ENCODE measurements at regions not wholly inside any gene's neighbourhood (a gene's known extent, or its start where the extent isn't known, plus 50 kb on each side); places are given as distances from the start of the nearest gene placed in this dataset.

DNA sequence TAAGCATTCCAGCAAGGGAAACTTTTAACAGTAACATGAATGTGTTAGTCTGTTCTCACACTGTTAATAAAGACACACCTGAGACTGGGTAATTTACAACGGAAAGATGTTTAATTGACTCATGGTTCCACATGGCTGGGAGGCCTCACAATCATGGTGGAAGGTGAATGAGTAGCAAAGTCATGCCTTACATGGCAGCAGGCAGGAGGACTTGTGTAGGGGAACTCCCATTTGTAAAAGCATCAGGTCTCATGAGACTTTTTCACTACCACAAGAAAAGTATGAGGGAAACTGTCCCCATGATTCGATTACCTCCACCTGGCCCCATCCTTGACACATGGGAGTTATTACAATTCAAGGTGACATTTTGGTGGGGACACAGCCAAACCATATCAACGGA lies 168.3 kb downstream of the PAH start:
- TF ChIP-seq, protein P1, sequence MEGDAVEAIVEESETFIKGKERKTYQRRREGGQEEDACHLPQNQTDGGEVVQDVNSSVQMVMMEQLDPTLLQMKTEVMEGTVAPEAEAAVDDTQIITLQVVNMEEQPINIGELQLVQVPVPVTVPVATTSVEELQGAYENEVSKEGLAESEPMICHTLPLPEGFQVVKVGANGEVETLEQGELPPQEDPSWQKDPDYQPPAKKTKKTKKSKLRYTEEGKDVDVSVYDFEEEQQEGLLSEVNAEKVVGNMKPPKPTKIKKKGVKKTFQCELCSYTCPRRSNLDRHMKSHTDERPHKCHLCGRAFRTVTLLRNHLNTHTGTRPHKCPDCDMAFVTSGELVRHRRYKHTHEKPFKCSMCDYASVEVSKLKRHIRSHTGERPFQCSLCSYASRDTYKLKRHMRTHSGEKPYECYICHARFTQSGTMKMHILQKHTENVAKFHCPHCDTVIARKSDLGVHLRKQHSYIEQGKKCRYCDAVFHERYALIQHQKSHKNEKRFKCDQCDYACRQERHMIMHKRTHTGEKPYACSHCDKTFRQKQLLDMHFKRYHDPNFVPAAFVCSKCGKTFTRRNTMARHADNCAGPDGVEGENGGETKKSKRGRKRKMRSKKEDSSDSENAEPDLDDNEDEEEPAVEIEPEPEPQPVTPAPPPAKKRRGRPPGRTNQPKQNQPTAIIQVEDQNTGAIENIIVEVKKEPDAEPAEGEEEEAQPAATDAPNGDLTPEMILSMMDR (IDR thresholded peaks at IDR 0.05; ENCODE audit: insufficient read depth, low read depth, low read length): no peak
- no peak for DNase-seq (ENCODE audit: low read depth)
- H3K4me3 ChIP-seq (ENCODE audit: low read depth, low read length): no peak overlapping the region

DNA sequence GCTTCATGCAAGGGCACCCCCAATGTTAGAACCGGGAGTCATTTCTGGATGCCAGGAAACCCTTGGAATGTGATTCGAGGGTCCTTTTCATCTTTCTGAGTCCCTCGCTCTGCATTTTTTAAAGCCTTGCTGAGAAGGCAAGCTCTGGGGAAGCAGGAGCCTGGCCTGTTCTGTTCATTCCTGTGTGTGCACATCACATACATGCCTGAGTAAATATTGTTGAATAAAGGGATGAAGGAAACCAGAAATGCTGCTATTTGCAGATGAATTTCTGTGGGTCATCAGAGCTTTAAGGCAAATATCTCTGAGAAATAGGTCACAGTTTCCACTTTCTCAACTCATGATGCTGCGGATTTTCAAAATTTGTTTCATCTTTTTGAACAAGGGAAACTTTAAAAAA lies 170.1 kb downstream of the PAH start:
- TF ChIP-seq, protein P1 (IDR thresholded peaks at IDR 0.05; ENCODE audit: insufficient read depth, low read depth, low read length): no peak
- no peak for DNase-seq (ENCODE audit: low read depth)
- no peak overlapping the region for H3K4me3 ChIP-seq (ENCODE audit: low read depth, low read length)

- H3K4me3 ChIP-seq (ENCODE audit: low read depth, low read length): no peak overlapping the region
- DNase-seq (ENCODE audit: low read depth): peak; percentile 14
- TF ChIP-seq, protein P1 (IDR thresholded peaks at IDR 0.05; ENCODE audit: insufficient read depth, low read depth, low read length): no peak
These were observed 171.0 kb downstream of the PAH start for GRCh38 chr12:102745971-102746600.

GRCh38 chr12:102741196-102741595 lies 175.8 kb downstream of the PAH start:
- no peak for DNase-seq (ENCODE audit: low read depth)

DNA sequence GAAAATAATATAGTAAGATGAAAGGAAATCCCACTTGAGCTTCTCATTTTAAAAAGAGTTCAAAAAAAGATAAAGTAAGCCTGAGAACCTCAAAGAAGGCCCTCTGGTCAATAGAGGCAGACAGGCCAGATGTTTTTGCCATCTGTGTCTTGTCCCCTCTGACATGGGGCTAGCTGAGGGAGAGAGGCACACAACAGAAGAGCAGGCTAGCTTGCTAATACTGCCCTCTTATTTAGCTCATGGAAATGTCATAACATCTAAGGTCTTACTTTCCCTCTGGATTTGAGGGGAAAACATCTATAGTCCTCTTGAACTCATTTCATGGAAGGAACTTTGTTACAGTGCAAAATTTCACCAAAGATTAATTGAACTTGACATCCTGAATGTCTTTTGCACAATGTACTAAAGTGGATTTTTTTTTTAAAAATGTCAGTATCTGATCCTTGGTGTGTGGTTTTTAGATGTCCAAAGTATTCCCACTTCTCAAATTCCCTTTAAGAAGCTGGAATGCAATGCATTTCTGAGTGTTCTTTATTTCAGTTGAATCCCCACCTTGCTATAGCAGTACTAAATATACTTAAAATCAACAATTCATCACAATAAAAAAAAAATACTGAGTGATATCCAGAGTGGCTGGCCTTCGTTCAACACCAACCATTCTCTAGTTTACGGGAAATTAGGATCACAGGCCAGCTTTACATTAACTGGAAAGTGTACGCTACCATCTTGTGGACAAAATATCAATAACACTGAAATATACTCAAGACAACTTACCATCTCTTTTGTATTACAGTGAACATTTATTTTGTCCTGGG lies 176.7 kb downstream of the PAH start:
- H3K4me3 ChIP-seq (ENCODE audit: low read depth, low read length): no peak overlapping the region
- peak; percentile 57 for DNase-seq (ENCODE audit: low read depth)
- TF ChIP-seq, protein P1 (IDR thresholded peaks at IDR 0.05; ENCODE audit: insufficient read depth, low read depth, low read length): peak; percentile 37

More at GRCh38 chr12:102741196-102741595, 175.8 kb downstream of the PAH start:
- no peak overlapping the region for H3K4me3 ChIP-seq (ENCODE audit: low read depth, low read length)
- TF ChIP-seq, protein P1 (IDR thresholded peaks at IDR 0.05; ENCODE audit: insufficient read depth, low read depth, low read length): no peak

GRCh38 chr12:102736328-102736727 lies 180.7 kb downstream of the PAH start:
- H3K4me3 ChIP-seq (ENCODE audit: low read depth, low read length): no peak overlapping the region
- no peak for DNase-seq (ENCODE audit: low read depth)
- TF ChIP-seq, protein P1 (IDR thresholded peaks at IDR 0.05; ENCODE audit: insufficient read depth, low read depth, low read length): no peak
